ENCODE measurements at regions not wholly inside any gene's neighbourhood (a gene's known extent, or its start where the extent isn't known, plus 50 kb on each side); places are given as distances from the start of the nearest gene placed in this dataset.
"Not testable (repeated sequence)": the region's sequence is repeated elsewhere in the genome, so short reads cannot be mapped to it uniquely, and the experiment has no call there.

- H3K36me3 Mint-ChIP-seq (ENCODE audit: insufficient read depth, unreplicated experiment); CTCF ChIA-PET; DNase-seq (ENCODE audit: unreplicated experiment); BruUV-seq (replicated peaks); H3K27me3 Mint-ChIP-seq (ENCODE audit: insufficient read depth, unreplicated experiment); H3K4me3 Mint-ChIP-seq (ENCODE audit: unreplicated experiment); H3K9me3 Mint-ChIP-seq (ENCODE audit: unreplicated experiment); intact Hi-C loops (cut with micrococcal nuclease); POLR2A ChIA-PET: not testable (repeated sequence)
- H3K4me1 Mint-ChIP-seq (ENCODE audit: insufficient read depth, unreplicated experiment): peaks cover 24% of the 10 kb centered on the region
- H3K27ac Mint-ChIP-seq (ENCODE audit: low read depth, unreplicated experiment): peak overlapping the region; percentile 68
Observed at GRCh38 chr1:234800563-234800962, 190.6 kb upstream of the IRF2BP2 start.

- H3K4me1 Mint-ChIP-seq (ENCODE audit: insufficient read depth, unreplicated experiment): peaks cover 24% of the 10 kb centered on the region
- H3K27me3 Mint-ChIP-seq (ENCODE audit: insufficient read depth, unreplicated experiment); intact Hi-C loops (cut with micrococcal nuclease); POLR2A ChIA-PET; H3K36me3 Mint-ChIP-seq (ENCODE audit: insufficient read depth, unreplicated experiment); CTCF ChIA-PET; H3K27ac Mint-ChIP-seq (ENCODE audit: low read depth, unreplicated experiment); H3K9me3 Mint-ChIP-seq (ENCODE audit: unreplicated experiment); BruUV-seq (replicated peaks); H3K4me3 Mint-ChIP-seq (ENCODE audit: unreplicated experiment): not testable (repeated sequence)
- DNase-seq (ENCODE audit: unreplicated experiment): peak; percentile 49
Observed at GRCh38 chr1:234799021-234799689, 189.2 kb upstream of the IRF2BP2 start.

GRCh38 chr1:234797216-234797615 is 187.2 kb upstream of the IRF2BP2 start:
- intact Hi-C loops (cut with micrococcal nuclease); H3K36me3 Mint-ChIP-seq (ENCODE audit: insufficient read depth, unreplicated experiment); BruUV-seq (replicated peaks); H3K9me3 Mint-ChIP-seq (ENCODE audit: unreplicated experiment); POLR2A ChIA-PET; DNase-seq (ENCODE audit: unreplicated experiment); CTCF ChIA-PET; H3K27me3 Mint-ChIP-seq (ENCODE audit: insufficient read depth, unreplicated experiment); H3K4me3 Mint-ChIP-seq (ENCODE audit: unreplicated experiment); H3K27ac Mint-ChIP-seq (ENCODE audit: low read depth, unreplicated experiment): not testable (repeated sequence)
- peaks cover 19% of the 10 kb centered on the region for H3K4me1 Mint-ChIP-seq (ENCODE audit: insufficient read depth, unreplicated experiment)

- peaks cover 12% of the 10 kb centered on the region for H3K4me1 Mint-ChIP-seq (ENCODE audit: insufficient read depth, unreplicated experiment)
- H3K27ac Mint-ChIP-seq (ENCODE audit: low read depth, unreplicated experiment); CTCF ChIA-PET; H3K9me3 Mint-ChIP-seq (ENCODE audit: unreplicated experiment); H3K4me3 Mint-ChIP-seq (ENCODE audit: unreplicated experiment); POLR2A ChIA-PET; DNase-seq (ENCODE audit: unreplicated experiment); BruUV-seq (replicated peaks); H3K36me3 Mint-ChIP-seq (ENCODE audit: insufficient read depth, unreplicated experiment); H3K27me3 Mint-ChIP-seq (ENCODE audit: insufficient read depth, unreplicated experiment); intact Hi-C loops (cut with micrococcal nuclease): not testable (repeated sequence)
Observed at GRCh38 chr1:234796438-234796792, 186.4 kb upstream of the IRF2BP2 start.

- not testable (repeated sequence) for BruUV-seq (replicated peaks)
Observed at GRCh38 chr1:234795711-234796437, 185.9 kb upstream of the IRF2BP2 start.

GRCh38 chr1:234795007-234795406 is 185.0 kb upstream of the IRF2BP2 start:
- DNase-seq (ENCODE audit: unreplicated experiment); BruUV-seq (replicated peaks); H3K27ac Mint-ChIP-seq (ENCODE audit: low read depth, unreplicated experiment); CTCF ChIA-PET; H3K4me1 Mint-ChIP-seq (ENCODE audit: insufficient read depth, unreplicated experiment); H3K36me3 Mint-ChIP-seq (ENCODE audit: insufficient read depth, unreplicated experiment); H3K27me3 Mint-ChIP-seq (ENCODE audit: insufficient read depth, unreplicated experiment); H3K9me3 Mint-ChIP-seq (ENCODE audit: unreplicated experiment); H3K4me3 Mint-ChIP-seq (ENCODE audit: unreplicated experiment); intact Hi-C loops (cut with micrococcal nuclease): not testable (repeated sequence)
- POLR2A ChIA-PET: interaction anchor here (0.5 kb wide), 1 partner anchor 107 kb away, joined by 3 read pairs; no protein-coding TSS in a partner anchor

More at GRCh38 chr1:234795711-234796437, 185.9 kb upstream of the IRF2BP2 start:
- H3K27me3 Mint-ChIP-seq (ENCODE audit: insufficient read depth, unreplicated experiment); H3K36me3 Mint-ChIP-seq (ENCODE audit: insufficient read depth, unreplicated experiment); intact Hi-C loops (cut with micrococcal nuclease); H3K27ac Mint-ChIP-seq (ENCODE audit: low read depth, unreplicated experiment); POLR2A ChIA-PET; H3K4me3 Mint-ChIP-seq (ENCODE audit: unreplicated experiment); CTCF ChIA-PET; DNase-seq (ENCODE audit: unreplicated experiment); H3K9me3 Mint-ChIP-seq (ENCODE audit: unreplicated experiment): not testable (repeated sequence)
- H3K4me1 Mint-ChIP-seq (ENCODE audit: insufficient read depth, unreplicated experiment): peaks cover 10% of the 10 kb centered on the region

GRCh38 chr1:234794452-234794851 is 184.5 kb upstream of the IRF2BP2 start:
- H3K9me3 Mint-ChIP-seq (ENCODE audit: unreplicated experiment); DNase-seq (ENCODE audit: unreplicated experiment); intact Hi-C loops (cut with micrococcal nuclease); H3K36me3 Mint-ChIP-seq (ENCODE audit: insufficient read depth, unreplicated experiment); H3K4me1 Mint-ChIP-seq (ENCODE audit: insufficient read depth, unreplicated experiment); BruUV-seq (replicated peaks); H3K4me3 Mint-ChIP-seq (ENCODE audit: unreplicated experiment); CTCF ChIA-PET; H3K27ac Mint-ChIP-seq (ENCODE audit: low read depth, unreplicated experiment); H3K27me3 Mint-ChIP-seq (ENCODE audit: insufficient read depth, unreplicated experiment): not testable (repeated sequence)
- POLR2A ChIA-PET: interaction anchor here (0.5 kb wide), 1 partner anchor 107 kb away, joined by 3 read pairs; no protein-coding TSS in a partner anchor

- DNase-seq (ENCODE audit: unreplicated experiment); H3K27ac Mint-ChIP-seq (ENCODE audit: low read depth, unreplicated experiment); H3K9me3 Mint-ChIP-seq (ENCODE audit: unreplicated experiment); CTCF ChIA-PET; H3K36me3 Mint-ChIP-seq (ENCODE audit: insufficient read depth, unreplicated experiment); intact Hi-C loops (cut with micrococcal nuclease); H3K27me3 Mint-ChIP-seq (ENCODE audit: insufficient read depth, unreplicated experiment); POLR2A ChIA-PET; BruUV-seq (replicated peaks); H3K4me1 Mint-ChIP-seq (ENCODE audit: insufficient read depth, unreplicated experiment); H3K4me3 Mint-ChIP-seq (ENCODE audit: unreplicated experiment): not testable (repeated sequence)
Observed at GRCh38 chr1:234793924-234794323, 183.9 kb upstream of the IRF2BP2 start.

- POLR2A ChIA-PET; H3K4me3 Mint-ChIP-seq (ENCODE audit: unreplicated experiment); H3K27me3 Mint-ChIP-seq (ENCODE audit: insufficient read depth, unreplicated experiment): not testable (repeated sequence)
Observed at GRCh38 chr1:234792221-234792864, 182.4 kb upstream of the IRF2BP2 start.

More at GRCh38 chr1:234792221-234792864, 182.4 kb upstream of the IRF2BP2 start:
- H3K4me1 Mint-ChIP-seq (ENCODE audit: insufficient read depth, unreplicated experiment); CTCF ChIA-PET; H3K27ac Mint-ChIP-seq (ENCODE audit: low read depth, unreplicated experiment); intact Hi-C loops (cut with micrococcal nuclease); DNase-seq (ENCODE audit: unreplicated experiment); BruUV-seq (replicated peaks); H3K9me3 Mint-ChIP-seq (ENCODE audit: unreplicated experiment); H3K36me3 Mint-ChIP-seq (ENCODE audit: insufficient read depth, unreplicated experiment): not testable (repeated sequence)
